Stimulated activated CD4-positive, alpha-beta T cell treated with anti-CD3 and anti-CD28 coated beads, Interleukin-1b, Interleukin-23, amount 100 ng/mL, for 48 hours (primary cell): ENCODE measurements at regions not wholly inside any gene's neighbourhood (a gene's known extent, or its start where the extent isn't known, plus 50 kb on each side); places are given as distances from the start of the nearest gene placed in this dataset.

Experiments used
- DNase-seq: peaks from one replicate; pipeline ENCODE4 v3.0.0-alpha.2; 2020

- DNase-seq = no peak
These were observed 256.2 kb downstream of the ACTL7B start for GRCh38 chr9:108599571-108599970.

DNA sequence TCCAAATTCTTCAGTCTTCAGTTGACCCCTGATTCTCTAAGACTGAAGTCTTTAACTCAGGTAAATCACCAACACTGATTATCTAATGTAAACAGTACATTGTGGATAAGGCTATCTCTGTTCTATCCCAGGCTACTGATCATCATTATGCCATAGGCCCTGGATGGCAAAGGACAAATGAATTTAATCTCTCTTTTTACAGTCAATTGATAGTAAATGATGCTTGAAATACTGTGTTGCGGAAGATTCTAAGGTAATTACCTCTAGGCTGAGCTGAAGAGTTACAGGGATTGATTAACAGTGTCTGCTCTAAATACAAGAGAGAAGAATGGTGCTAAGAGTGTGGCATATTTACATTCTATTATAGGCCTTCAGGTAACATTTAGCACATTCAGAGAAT lies 264.7 kb downstream of the ACTL7B start:
- DNase-seq = no peak

GRCh38 chr9:108588246-108588645 lies 267.5 kb downstream of the ACTL7B start:
- no peak for DNase-seq

- DNase-seq = no peak
These were observed 269.2 kb downstream of the ACTL7B start for GRCh38 chr9:108586471-108587139.

DNA sequence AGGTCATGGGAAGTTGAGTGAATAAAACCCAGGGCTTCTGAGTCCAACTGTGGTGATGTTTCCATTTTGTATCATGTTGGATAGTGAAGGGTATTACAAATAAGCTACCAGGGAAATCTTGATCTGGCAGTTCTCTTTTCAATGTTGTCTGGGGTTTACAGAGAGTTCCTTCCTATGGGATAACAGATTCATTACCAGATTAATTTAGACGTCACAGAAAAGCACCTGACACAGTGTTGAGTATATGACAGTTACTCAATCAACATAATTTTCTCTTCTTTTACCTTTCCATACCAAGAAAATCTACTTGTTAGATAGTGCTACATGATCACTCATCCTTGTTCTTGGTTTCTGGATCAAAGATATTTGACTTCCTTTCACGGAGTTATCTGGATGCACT lies 270.9 kb downstream of the ACTL7B start:
- no peak for DNase-seq

DNA sequence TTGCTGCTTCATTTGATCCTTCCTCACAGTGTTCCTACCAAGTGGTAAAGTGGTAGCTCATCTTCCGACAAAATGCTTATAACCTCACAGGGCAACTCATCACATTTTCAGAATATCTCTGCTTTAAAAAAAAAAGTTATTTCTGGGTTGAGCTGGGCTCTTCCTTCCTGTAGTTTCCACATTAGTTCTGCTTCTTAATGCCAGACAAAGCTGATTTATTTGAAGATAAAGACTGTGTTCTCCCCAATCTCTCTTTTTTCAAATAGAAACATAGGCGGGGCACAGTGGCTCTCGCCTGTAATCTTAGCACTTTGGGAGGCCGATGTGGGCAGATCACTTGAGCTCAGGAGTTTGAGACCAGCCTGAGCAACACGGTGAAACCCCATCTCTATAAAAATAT lies 273.1 kb downstream of the ACTL7B start:
- no peak for DNase-seq

- DNase-seq = no peak
These were observed 275.9 kb downstream of the ACTL7B start for GRCh38 chr9:108579757-108580439.

- DNase-seq = no peak
These were observed 280.5 kb downstream of the ACTL7B start for GRCh38 chr9:108575276-108575675.

GRCh38 chr9:108569624-108570023 lies 286.2 kb downstream of the ACTL7B start:
- no peak for DNase-seq

GRCh38 chr9:108568093-108568492 lies 287.7 kb downstream of the ACTL7B start:
- DNase-seq = no peak

DNA sequence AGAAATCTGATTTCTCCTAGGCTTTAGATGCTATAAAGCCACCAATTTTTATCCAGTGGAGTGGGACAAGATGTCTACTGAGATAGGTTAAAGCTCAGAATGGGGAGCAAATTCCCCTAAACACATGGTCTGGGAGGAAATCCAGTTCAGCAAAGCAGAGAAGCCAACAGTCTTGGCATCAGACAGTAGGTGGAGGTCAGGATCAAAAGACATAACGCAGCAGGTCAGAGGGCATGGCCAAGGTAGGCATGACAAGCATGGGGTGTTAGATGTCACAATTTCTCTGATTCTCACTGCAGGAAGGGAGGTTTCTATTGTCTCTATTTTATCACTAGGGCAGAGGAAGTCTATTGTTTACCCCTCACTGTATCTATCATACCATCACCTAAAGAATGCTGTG lies 288.2 kb downstream of the ACTL7B start:
- DNase-seq = no peak

- no peak for DNase-seq
These were observed 290.0 kb downstream of the ACTL7B start for GRCh38 chr9:108565651-108566378.

GRCh38 chr9:108562176-108562575 lies 293.6 kb downstream of the ACTL7B start:
- DNase-seq = no peak

- no peak for DNase-seq
These were observed 296.4 kb downstream of the ACTL7B start for GRCh38 chr9:108559432-108559831.

- no peak for DNase-seq
These were observed 301.0 kb downstream of the ACTL7B start for GRCh38 chr9:108554831-108555230.

GRCh38 chr9:108553111-108553635 lies 302.6 kb downstream of the ACTL7B start:
- DNase-seq = no peak

DNA sequence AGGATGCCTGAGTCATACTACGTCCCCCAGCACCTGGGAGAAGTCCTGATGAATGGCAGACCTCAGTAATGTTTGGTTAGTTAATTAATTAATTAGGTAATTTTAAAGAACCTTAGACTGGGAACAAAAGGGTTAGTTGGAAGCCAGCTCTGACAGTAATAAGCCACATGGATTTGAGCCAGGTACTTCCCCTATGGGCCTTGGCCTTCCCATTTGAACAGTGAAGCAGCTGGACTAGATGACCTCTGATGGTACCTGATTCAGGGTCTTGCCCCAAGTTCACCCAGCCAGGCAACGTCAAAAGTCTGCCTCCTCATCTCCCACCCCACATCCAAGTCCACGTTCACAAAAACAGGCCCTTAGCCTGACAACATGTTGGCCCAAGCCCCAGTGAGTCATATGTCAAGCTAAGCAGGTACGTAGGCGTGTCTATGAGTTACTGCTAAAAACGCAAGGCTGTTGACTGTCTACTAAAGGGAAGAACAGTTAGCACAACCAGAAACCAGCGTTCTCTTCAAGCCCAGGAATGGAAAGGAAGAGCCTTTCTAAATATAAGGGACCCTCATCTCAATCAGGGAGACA lies 303.2 kb downstream of the ACTL7B start:
- DNase-seq = no peak

- DNase-seq = no peak
These were observed 304.6 kb downstream of the ACTL7B start for GRCh38 chr9:108551030-108551841.

GRCh38 chr9:108550106-108550505 lies 305.7 kb downstream of the ACTL7B start:
- DNase-seq = no peak

- DNase-seq = no peak
These were observed 306.6 kb downstream of the ACTL7B start for GRCh38 chr9:108549184-108549583.

GRCh38 chr9:108547411-108548135 lies 308.2 kb downstream of the ACTL7B start:
- DNase-seq = no peak

DNA sequence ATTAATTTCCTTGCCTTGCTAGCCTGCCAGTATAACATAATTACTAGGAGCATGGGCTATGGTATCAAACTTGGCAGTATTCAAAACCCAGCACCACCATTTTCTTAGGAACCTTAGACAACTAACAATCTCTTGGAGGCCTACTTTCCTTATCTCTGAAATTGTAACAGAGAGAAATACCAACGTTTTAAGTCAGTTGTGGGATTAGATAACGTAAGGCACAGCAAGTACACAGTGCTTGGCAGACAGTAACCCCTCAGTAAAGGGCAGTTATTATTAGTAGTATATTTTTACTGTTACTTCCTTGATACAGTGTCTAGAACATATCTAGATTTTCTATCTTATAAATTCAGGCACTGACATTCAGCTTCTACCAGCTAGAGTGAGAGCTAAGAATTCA lies 309.6 kb downstream of the ACTL7B start:
- DNase-seq = no peak
